ENCODE measurements at regions not wholly inside any gene's neighbourhood (a gene's known extent, or its start where the extent isn't known, plus 50 kb on each side); places are given as distances from the start of the nearest gene placed in this dataset.

DNA sequence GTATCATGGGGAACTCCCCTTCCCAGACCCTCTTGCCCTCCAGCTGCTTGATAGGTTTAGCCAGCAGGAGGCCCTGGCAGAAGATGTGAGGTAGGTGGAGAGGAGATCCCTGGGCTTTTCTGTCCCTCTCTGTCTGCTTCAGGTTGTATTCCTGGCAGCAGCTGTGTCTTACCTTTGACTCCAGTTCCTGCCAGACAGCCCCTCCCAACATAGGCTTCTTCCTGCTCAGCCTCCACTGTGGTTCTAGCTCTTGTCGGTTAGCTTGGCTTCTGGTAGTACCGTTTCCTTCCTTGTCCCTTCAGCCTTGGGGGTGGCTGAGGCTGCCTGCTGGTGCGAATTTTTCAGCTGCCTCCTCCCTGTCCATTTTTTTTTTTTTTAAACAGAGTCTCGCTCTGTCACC, 215.7 kb upstream of the CRY1 start:
- H3K27ac ChIP-seq (ENCODE audit: low read depth, low read length) = no peak overlapping the region
- H3K27me3 ChIP-seq (ENCODE audit: control insufficient read depth, insufficient read depth, low read length) = peaks cover 4% of the 10 kb centered on the region
- H3K4me1 ChIP-seq (ENCODE audit: control insufficient read depth, insufficient read depth, low read length) = no peaks in the 10 kb centered on the region
- H3K36me3 ChIP-seq (ENCODE audit: control insufficient read depth, insufficient read depth, low read length) = no peaks in the 10 kb centered on the region
- DNase-seq (ENCODE audit: low read depth in 4 of 6, low spot score in 6 of 6) = no peak
- 67% methylated on average over 3 of the region's 4 CpGs for WGBS (ENCODE audit: insufficient coverage)
- no peak overlapping the region for H3K4me3 ChIP-seq (ENCODE audit: low read depth, low read length)
- H3K9me3 ChIP-seq (ENCODE audit: control insufficient read depth, insufficient read depth, low read length) = no peaks in the 10 kb centered on the region

DNA sequence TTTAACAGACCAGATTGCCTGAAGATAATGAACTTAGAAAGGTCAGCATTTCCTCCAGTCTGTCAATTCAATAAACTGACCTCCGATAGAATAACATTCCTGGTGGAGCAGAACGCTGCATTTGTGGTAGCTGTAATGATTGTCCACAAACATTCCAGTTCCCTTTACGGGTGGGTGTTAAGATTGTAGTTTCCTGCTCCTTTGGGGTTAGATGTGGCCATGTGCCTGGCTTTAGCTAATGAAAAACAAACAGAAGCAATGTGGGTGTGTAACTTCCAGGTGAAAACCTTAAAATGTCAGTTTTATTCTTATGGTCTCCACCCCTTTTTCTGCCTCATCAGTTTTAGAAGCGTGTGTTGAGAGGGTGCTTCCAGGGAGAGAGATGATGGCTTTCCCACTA, 217.3 kb upstream of the CRY1 start:
- Histone ChIP-seq H3K4me3 (ENCODE audit: low read depth, low read length) (no peak overlapping the region), H3K36me3 (ENCODE audit: control insufficient read depth, insufficient read depth, low read length) (no peaks in the 10 kb centered on the region), H3K4me1 (ENCODE audit: control insufficient read depth, insufficient read depth, low read length) (no peaks in the 10 kb centered on the region), H3K27me3 (ENCODE audit: control insufficient read depth, insufficient read depth, low read length) (peaks cover 4% of the 10 kb centered on the region), H3K9me3 (ENCODE audit: control insufficient read depth, insufficient read depth, low read length) (no peaks in the 10 kb centered on the region), H3K27ac (ENCODE audit: low read depth, low read length) (no peak overlapping the region)
- no peak for DNase-seq (ENCODE audit: low read depth in 4 of 6, low spot score in 6 of 6)
- no CpG with 5 or more reads among the region's 4 CpGs for WGBS (ENCODE audit: insufficient coverage)

DNA sequence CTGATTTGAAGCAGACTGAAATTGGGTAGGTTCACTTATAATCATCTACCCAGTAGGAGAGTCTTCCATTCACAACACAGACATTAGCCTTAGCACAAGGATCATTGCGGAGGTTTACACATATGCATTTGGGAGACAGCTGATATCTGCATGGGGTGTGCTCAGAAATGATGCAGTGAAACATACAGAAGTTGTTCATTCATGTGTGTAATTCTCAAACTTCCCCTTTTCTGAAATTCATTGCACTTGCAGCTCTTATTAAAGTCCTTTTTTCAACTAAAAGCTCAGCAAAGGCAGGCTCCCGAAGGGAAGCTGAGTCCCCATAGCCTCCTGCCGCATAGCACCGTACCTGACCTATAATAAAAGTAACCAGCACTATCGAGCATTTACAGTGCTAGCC, 218.3 kb upstream of the CRY1 start:
- DNase-seq (ENCODE audit: low read depth in 4 of 6, low spot score in 6 of 6) = no peak
- Histone ChIP-seq H3K27me3 (ENCODE audit: control insufficient read depth, insufficient read depth, low read length) (peaks cover 4% of the 10 kb centered on the region), H3K4me1 (ENCODE audit: control insufficient read depth, insufficient read depth, low read length) (no peaks in the 10 kb centered on the region), H3K4me3 (ENCODE audit: low read depth, low read length) (no peak overlapping the region), H3K36me3 (ENCODE audit: control insufficient read depth, insufficient read depth, low read length) (no peaks in the 10 kb centered on the region), H3K27ac (ENCODE audit: low read depth, low read length) (no peak overlapping the region), H3K9me3 (ENCODE audit: control insufficient read depth, insufficient read depth, low read length) (no peaks in the 10 kb centered on the region)
- 100% methylated on average over 2 of the region's 5 CpGs for WGBS (ENCODE audit: insufficient coverage)

DNA sequence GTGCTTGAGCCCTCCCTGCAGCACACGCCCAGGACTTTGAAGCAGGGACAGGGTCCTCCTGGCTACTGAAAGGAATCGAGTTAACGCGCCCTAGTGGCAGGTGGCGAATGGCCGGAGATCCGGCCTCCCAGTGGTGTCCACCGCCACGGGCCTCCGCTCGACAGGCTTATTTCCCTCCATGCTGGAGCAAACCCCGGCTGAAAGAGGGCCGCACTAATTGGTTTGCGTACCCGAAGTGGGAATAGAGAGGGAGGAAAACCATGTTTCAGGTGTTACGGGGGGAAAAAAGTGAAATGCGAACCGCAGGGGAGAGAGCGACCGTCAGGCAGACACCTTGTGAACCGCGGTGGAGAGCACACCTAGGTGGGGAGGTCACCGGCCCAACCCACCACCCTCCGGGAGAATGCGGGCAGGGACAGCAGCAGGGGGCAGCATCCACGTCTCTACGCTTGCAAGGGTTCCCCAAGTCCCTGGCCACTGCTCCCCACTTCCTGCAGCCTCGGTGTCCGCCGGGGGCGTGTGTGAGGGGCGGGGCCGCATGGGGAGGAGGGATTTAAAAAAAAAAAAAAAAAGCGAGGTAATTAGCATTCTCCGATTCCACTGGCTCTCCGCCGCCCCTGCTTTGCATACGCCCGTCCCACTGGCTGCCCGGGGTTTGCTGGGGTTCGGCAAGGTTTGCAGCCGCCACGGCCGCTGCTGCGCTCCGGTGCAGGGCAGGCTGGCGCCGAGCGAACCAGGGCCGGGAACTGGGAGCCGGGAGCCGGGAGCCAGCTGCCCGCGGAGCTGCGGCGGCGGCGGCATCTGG, 224.6 kb upstream of the CRY1 start:
- H3K4me3 ChIP-seq (ENCODE audit: low read depth, low read length) = peak overlapping the region; percentile 62
- WGBS (ENCODE audit: insufficient coverage) = 2% methylated on average over 52 of the region's 58 CpGs
- H3K36me3 ChIP-seq (ENCODE audit: control insufficient read depth, insufficient read depth, low read length) = no peaks in the 10 kb centered on the region
- peak in 5 of 6 donors; percentile 62 to 97 (median 80) for DNase-seq (ENCODE audit: low read depth in 4 of 6, low spot score in 6 of 6)
- no peaks in the 10 kb centered on the region for H3K9me3 ChIP-seq (ENCODE audit: control insufficient read depth, insufficient read depth, low read length)
- peaks cover 37% of the 10 kb centered on the region for H3K4me1 ChIP-seq (ENCODE audit: control insufficient read depth, insufficient read depth, low read length)
- peaks cover 38% of the 10 kb centered on the region for H3K27me3 ChIP-seq (ENCODE audit: control insufficient read depth, insufficient read depth, low read length)
- H3K27ac ChIP-seq (ENCODE audit: low read depth, low read length) = no peak overlapping the region

DNA sequence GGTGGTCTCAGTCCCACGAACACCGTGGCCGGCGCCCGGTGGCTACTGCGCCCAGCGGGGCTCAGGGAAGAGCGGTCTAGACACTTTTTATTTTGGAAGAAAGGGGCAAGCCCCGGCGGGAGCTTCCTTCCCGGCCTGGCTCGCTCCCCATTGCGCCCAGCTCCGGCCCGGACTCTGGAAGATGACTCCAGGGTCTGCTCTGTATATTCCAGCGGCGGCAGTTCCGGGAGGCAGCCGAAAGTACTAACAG, 225.1 kb upstream of the CRY1 start:
- peak in 1 of 6 donors; percentile 30 for DNase-seq (ENCODE audit: low read depth in 4 of 6, low spot score in 6 of 6)
- WGBS (ENCODE audit: insufficient coverage) = under 1% methylated on average over 19 of the region's 19 CpGs
- peak overlapping the region; percentile 62 for H3K4me3 ChIP-seq (ENCODE audit: low read depth, low read length)
- H3K27ac ChIP-seq (ENCODE audit: low read depth, low read length) = no peak overlapping the region
- peaks cover 37% of the 10 kb centered on the region for H3K4me1 ChIP-seq (ENCODE audit: control insufficient read depth, insufficient read depth, low read length)
- no peaks in the 10 kb centered on the region for H3K36me3 ChIP-seq (ENCODE audit: control insufficient read depth, insufficient read depth, low read length)
- H3K9me3 ChIP-seq (ENCODE audit: control insufficient read depth, insufficient read depth, low read length) = no peaks in the 10 kb centered on the region
- peaks cover 42% of the 10 kb centered on the region for H3K27me3 ChIP-seq (ENCODE audit: control insufficient read depth, insufficient read depth, low read length)

DNA sequence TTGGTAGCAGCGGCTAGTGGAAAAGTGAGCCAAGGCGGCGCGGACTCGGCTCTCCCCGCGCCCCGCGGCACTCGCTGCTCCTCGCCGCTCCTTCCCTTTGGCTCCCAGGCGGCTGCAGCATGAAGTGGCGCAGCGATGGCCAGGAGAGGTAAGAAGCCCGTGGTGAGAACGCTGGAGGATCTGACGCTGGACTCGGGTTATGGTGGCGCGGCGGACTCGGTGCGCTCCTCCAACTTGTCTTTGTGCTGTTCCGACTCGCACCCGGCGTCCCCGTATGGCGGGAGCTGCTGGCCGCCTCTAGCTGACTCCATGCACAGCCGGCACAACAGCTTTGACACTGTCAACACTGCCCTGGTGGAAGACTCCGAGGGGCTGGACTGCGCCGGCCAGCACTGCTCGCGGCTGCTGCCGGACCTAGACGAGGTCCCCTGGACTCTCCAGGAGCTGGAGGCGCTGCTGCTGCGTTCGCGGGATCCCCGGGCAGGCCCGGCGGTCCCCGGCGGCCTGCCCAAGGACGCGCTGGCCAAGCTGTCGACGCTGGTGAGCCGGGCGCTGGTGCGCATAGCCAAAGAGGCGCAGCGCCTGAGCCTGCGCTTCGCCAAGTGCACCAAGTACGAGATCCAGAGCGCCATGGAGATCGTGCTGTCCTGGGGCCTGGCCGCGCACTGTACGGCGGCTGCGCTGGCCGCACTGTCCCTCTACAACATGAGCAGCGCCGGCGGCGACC, 225.6 kb upstream of the CRY1 start:
- Histone ChIP-seq H3K27me3 (ENCODE audit: control insufficient read depth, insufficient read depth, low read length) (peaks cover 46% of the 10 kb centered on the region), H3K4me1 (ENCODE audit: control insufficient read depth, insufficient read depth, low read length) (peaks cover 37% of the 10 kb centered on the region), H3K27ac (ENCODE audit: low read depth, low read length) (no peak overlapping the region), H3K36me3 (ENCODE audit: control insufficient read depth, insufficient read depth, low read length) (no peaks in the 10 kb centered on the region), H3K9me3 (ENCODE audit: control insufficient read depth, insufficient read depth, low read length) (no peaks in the 10 kb centered on the region), H3K4me3 (ENCODE audit: low read depth, low read length) (peak overlapping the region; percentile 62)
- WGBS (ENCODE audit: insufficient coverage) = under 1% methylated on average over 72 of the region's 72 CpGs
- DNase-seq (ENCODE audit: low read depth in 4 of 6, low spot score in 6 of 6) = peak in 3 of 6 donors; percentile 15 to 57 (median 53)

DNA sequence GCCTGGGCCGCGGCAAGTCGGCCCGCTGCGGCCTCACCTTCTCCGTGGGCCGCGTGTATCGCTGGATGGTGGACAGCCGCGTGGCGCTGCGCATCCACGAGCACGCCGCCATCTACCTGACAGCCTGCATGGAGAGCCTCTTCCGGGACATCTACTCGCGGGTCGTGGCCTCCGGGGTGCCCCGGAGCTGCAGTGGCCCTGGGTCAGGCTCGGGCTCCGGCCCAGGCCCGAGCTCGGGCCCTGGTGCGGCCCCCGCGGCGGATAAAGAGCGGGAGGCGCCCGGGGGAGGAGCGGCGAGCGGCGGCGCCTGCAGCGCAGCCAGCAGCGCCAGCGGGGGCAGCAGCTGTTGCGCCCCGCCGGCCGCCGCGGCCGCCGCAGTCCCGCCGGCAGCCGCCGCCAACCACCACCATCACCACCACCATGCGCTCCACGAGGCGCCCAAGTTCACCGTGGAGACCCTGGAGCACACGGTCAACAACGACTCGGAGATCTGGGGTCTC, 226.2 kb upstream of the CRY1 start:
- Histone ChIP-seq H3K36me3 (ENCODE audit: control insufficient read depth, insufficient read depth, low read length) (no peaks in the 10 kb centered on the region), H3K27ac (ENCODE audit: low read depth, low read length) (no peak overlapping the region), H3K27me3 (ENCODE audit: control insufficient read depth, insufficient read depth, low read length) (peaks cover 46% of the 10 kb centered on the region), H3K4me1 (ENCODE audit: control insufficient read depth, insufficient read depth, low read length) (peaks cover 37% of the 10 kb centered on the region), H3K9me3 (ENCODE audit: control insufficient read depth, insufficient read depth, low read length) (no peaks in the 10 kb centered on the region), H3K4me3 (ENCODE audit: low read depth, low read length) (peak overlapping the region; percentile 62)
- DNase-seq (ENCODE audit: low read depth in 4 of 6, low spot score in 6 of 6) = peak in 2 of 6 donors; percentile 20 to 41
- WGBS (ENCODE audit: insufficient coverage) = under 1% methylated on average over 58 of the region's 60 CpGs

DNA sequence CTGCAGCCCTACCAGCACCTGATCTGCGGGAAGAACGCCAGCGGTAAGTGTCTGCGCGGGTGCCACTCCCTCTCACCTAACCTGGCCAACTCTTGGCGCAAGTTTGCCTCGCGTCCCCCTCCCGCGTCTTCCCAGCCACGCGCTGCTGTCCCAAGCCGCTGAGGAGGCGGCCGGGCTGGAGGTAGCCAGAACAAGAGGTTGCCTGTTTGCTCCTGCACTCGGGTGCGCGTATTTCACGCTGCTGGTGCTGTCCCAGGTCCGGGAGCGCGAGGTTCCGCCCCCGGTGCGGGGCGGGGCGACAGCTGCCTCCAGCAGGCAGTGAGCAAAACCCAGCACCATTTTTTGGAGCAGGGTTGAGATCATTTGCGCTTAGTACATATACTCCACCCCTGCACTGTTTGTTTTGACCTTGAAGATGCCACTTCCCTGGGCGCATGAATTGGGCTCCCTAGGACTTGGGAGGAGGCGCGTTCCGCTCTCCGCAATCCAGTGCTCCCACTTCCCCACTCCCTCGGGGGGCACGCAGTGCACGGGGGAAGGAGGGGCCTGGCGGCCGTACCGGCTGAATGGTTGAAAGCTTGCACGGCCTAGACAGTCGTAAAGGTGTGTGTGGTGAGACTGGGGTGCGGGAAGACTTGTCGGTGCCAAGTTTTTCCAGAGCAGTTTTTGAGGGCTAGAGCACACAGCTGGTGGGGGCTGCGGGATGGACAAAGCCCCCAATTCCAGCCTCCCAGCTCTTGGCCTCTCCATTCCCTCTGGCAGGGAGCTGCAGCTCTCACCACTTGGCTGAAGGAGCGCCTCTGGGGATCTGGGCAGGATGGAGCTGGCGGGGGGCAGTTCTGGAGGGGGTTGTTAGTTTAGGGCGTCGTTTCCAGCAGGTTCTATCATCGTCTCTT, 226.9 kb upstream of the CRY1 start:
- Histone ChIP-seq H3K4me3 (ENCODE audit: low read depth, low read length) (peak overlapping the region; percentile 50), H3K9me3 (ENCODE audit: control insufficient read depth, insufficient read depth, low read length) (no peaks in the 10 kb centered on the region)
- WGBS (ENCODE audit: insufficient coverage) = 0% methylated on average over 41 of the region's 49 CpGs

DNA sequence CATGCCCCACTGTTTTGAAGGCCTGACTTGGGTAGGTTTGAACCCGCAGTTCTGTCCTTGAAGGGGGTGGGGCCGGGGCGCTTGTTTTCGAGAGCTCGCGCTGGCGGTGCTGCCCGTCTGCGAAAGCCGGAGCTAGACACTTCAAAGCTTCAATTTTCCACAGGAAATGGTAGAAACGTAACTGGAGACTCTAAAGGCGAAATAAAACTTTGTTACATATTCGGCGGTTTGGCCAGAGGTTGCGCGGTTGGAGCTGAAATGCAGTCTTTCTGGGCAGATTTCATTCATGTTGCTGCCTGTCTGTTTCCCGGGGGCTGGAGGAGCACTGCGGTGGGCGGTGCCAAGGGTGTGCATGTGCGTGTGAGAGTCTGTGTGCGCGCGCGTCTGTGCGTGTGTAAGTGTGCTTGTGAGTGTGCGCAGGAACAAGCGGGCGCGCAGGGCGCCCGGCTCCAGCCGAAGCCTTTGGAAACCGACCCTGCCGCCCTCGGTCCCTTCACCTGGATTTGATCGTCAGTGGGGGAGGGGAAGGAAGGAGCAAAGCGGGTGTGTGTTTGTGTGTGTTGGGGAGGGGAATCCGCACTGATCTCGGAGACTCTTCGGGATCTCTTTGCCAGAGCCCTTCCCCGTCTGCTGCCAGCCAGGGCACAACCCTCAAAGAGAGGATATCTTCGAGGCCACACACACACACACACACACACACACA, 227.7 kb upstream of the CRY1 start:
- peak in 4 of 6 donors; percentile 33 to 95 (median 68) for DNase-seq (ENCODE audit: low read depth in 4 of 6, low spot score in 6 of 6)
- no peak overlapping the region for H3K27ac ChIP-seq (ENCODE audit: low read depth, low read length)
- no peaks in the 10 kb centered on the region for H3K36me3 ChIP-seq (ENCODE audit: control insufficient read depth, insufficient read depth, low read length)
- no peaks in the 10 kb centered on the region for H3K9me3 ChIP-seq (ENCODE audit: control insufficient read depth, insufficient read depth, low read length)
- peak overlapping the region; percentile 50 for H3K4me3 ChIP-seq (ENCODE audit: low read depth, low read length)
- H3K27me3 ChIP-seq (ENCODE audit: control insufficient read depth, insufficient read depth, low read length) = peaks cover 46% of the 10 kb centered on the region
- WGBS (ENCODE audit: insufficient coverage) = 0% methylated on average over 33 of the region's 42 CpGs
- peaks cover 37% of the 10 kb centered on the region for H3K4me1 ChIP-seq (ENCODE audit: control insufficient read depth, insufficient read depth, low read length)

More for the DNA sequence above, 226.9 kb upstream of the CRY1 start:
- DNase-seq (ENCODE audit: low read depth in 4 of 6, low spot score in 6 of 6) = peak in 3 of 6 donors; percentile 7 to 66 (median 29)
- Histone ChIP-seq H3K27ac (ENCODE audit: low read depth, low read length) (no peak overlapping the region), H3K27me3 (ENCODE audit: control insufficient read depth, insufficient read depth, low read length) (peaks cover 46% of the 10 kb centered on the region), H3K4me1 (ENCODE audit: control insufficient read depth, insufficient read depth, low read length) (peaks cover 37% of the 10 kb centered on the region), H3K36me3 (ENCODE audit: control insufficient read depth, insufficient read depth, low read length) (no peaks in the 10 kb centered on the region)

All from spinal cord (tissue), 9 donors.